ENCODE measurements at regions not wholly inside any gene's neighbourhood (a gene's known extent, or its start where the extent isn't known, plus 50 kb on each side); places are given as distances from the start of the nearest gene placed in this dataset.

GRCh38 chr2:4656326-4656725 is 953.0 kb downstream of the DCDC2C start:
- TF ChIP-seq POLR2AphosphoS5 (IDR thresholded peaks at IDR 0.05) = no peak
- H3K4me3 ChIP-seq = no peak overlapping the region
- no peaks in the 10 kb centered on the region for H3K36me3 ChIP-seq
- no peaks in the 10 kb centered on the region for H3K4me1 ChIP-seq
- no peaks in the 10 kb centered on the region for H3K27me3 ChIP-seq
- WGBS = 92% methylated on average over 3 of the region's 3 CpGs
- no peak for DNase-seq (ENCODE audit: extremely low spot score)
- H3K9me3 ChIP-seq = no peaks in the 10 kb centered on the region
- no peak overlapping the region for H3K27ac ChIP-seq (replicated peaks in 1 of 4)
- intact Hi-C loops (cut with DNase I) = no loop called here

- no peaks in the 10 kb centered on the region for H3K27me3 ChIP-seq
Measured at GRCh38 chr2:4662161-4662779, 958.9 kb downstream of the DCDC2C start.

GRCh38 chr2:4668381-4668780 is 965.0 kb downstream of the DCDC2C start:
- Histone ChIP-seq H3K9me3 (no peaks in the 10 kb centered on the region), H3K4me3 (no peak overlapping the region), H3K27ac (replicated peaks in 1 of 4) (no peak overlapping the region), H3K36me3 (no peaks in the 10 kb centered on the region), H3K27me3 (no peaks in the 10 kb centered on the region), H3K4me1 (no peaks in the 10 kb centered on the region)
- 66% methylated on average over 4 of the region's 4 CpGs for WGBS
- DNase-seq (ENCODE audit: extremely low spot score) = no peak
- no peak for TF ChIP-seq POLR2A (IDR thresholded peaks at IDR 0.05; ENCODE audit: low read depth)
- no peak for TF ChIP-seq POLR2AphosphoS5 (IDR thresholded peaks at IDR 0.05)
- intact Hi-C loops (cut with DNase I) = no loop called here

More at GRCh38 chr2:4662161-4662779, 958.9 kb downstream of the DCDC2C start:
- intact Hi-C loops (cut with DNase I) = no loop called here
- Histone ChIP-seq H3K9me3 (no peaks in the 10 kb centered on the region), H3K4me1 (no peaks in the 10 kb centered on the region), H3K4me3 (no peak overlapping the region), H3K36me3 (no peaks in the 10 kb centered on the region), H3K27ac (replicated peaks in 1 of 4) (no peak overlapping the region)
- TF ChIP-seq POLR2A (IDR thresholded peaks at IDR 0.05; ENCODE audit: low read depth) (no peak), EP300 (IDR thresholded peaks at IDR 0.05) (no peak), CTCF (IDR thresholded peaks at IDR 0.05) (no peak), POLR2AphosphoS5 (IDR thresholded peaks at IDR 0.05) (no peak)
- 65% methylated on average over 8 of the region's 8 CpGs for WGBS
- DNase-seq (ENCODE audit: extremely low spot score) = no peak

GRCh38 chr2:4670331-4670730 is 967.0 kb downstream of the DCDC2C start:
- Histone ChIP-seq H3K9me3 (no peaks in the 10 kb centered on the region), H3K4me1 (no peaks in the 10 kb centered on the region), H3K27ac (replicated peaks in 1 of 4) (no peak overlapping the region), H3K4me3 (no peak overlapping the region), H3K27me3 (no peaks in the 10 kb centered on the region), H3K36me3 (no peaks in the 10 kb centered on the region)
- TF ChIP-seq EP300 (IDR thresholded peaks at IDR 0.05) (no peak), POLR2A (IDR thresholded peaks at IDR 0.05; ENCODE audit: low read depth) (no peak), CTCF (IDR thresholded peaks at IDR 0.05) (no peak), POLR2AphosphoS5 (IDR thresholded peaks at IDR 0.05) (no peak)
- DNase-seq (ENCODE audit: extremely low spot score) = no peak
- WGBS = 95% methylated on average over 2 of the region's 2 CpGs
- intact Hi-C loops (cut with DNase I) = no loop called here

GRCh38 chr2:4673025-4673489 is 969.7 kb downstream of the DCDC2C start:
- intact Hi-C loops (cut with DNase I) = no loop called here
- 84% methylated on average over 13 of the region's 13 CpGs for WGBS
- H3K4me3 ChIP-seq = no peak overlapping the region
- H3K27ac ChIP-seq (replicated peaks in 1 of 4) = no peak overlapping the region
- no peaks in the 10 kb centered on the region for H3K27me3 ChIP-seq
- H3K36me3 ChIP-seq = no peaks in the 10 kb centered on the region
- H3K9me3 ChIP-seq = no peaks in the 10 kb centered on the region
- H3K4me1 ChIP-seq = no peaks in the 10 kb centered on the region
- TF ChIP-seq EP300 (IDR thresholded peaks at IDR 0.05) (no peak), POLR2A (IDR thresholded peaks at IDR 0.05; ENCODE audit: low read depth) (no peak), CTCF (IDR thresholded peaks at IDR 0.05) (no peak), POLR2AphosphoS5 (IDR thresholded peaks at IDR 0.05) (no peak)
- no peak for DNase-seq (ENCODE audit: extremely low spot score)

GRCh38 chr2:4674007-4674406 is 970.6 kb downstream of the DCDC2C start:
- DNase-seq (ENCODE audit: extremely low spot score) = no peak
- no peaks in the 10 kb centered on the region for H3K36me3 ChIP-seq
- 77% methylated on average over 3 of the region's 6 CpGs for WGBS
- no peak for TF ChIP-seq POLR2A (IDR thresholded peaks at IDR 0.05; ENCODE audit: low read depth)
- no peak for TF ChIP-seq EP300 (IDR thresholded peaks at IDR 0.05)
- no peak for TF ChIP-seq POLR2AphosphoS5 (IDR thresholded peaks at IDR 0.05)
- TF ChIP-seq CTCF (IDR thresholded peaks at IDR 0.05) = no peak
- no peaks in the 10 kb centered on the region for H3K27me3 ChIP-seq
- no peaks in the 10 kb centered on the region for H3K9me3 ChIP-seq
- no peak overlapping the region for H3K4me3 ChIP-seq
- no peak overlapping the region for H3K27ac ChIP-seq (replicated peaks in 1 of 4)
- H3K4me1 ChIP-seq = no peaks in the 10 kb centered on the region
- intact Hi-C loops (cut with DNase I) = no loop called here
